ENCODE measurements at regions not wholly inside any gene's neighbourhood (a gene's known extent, or its start where the extent isn't known, plus 50 kb on each side); places are given as distances from the start of the nearest gene placed in this dataset.

DNA sequence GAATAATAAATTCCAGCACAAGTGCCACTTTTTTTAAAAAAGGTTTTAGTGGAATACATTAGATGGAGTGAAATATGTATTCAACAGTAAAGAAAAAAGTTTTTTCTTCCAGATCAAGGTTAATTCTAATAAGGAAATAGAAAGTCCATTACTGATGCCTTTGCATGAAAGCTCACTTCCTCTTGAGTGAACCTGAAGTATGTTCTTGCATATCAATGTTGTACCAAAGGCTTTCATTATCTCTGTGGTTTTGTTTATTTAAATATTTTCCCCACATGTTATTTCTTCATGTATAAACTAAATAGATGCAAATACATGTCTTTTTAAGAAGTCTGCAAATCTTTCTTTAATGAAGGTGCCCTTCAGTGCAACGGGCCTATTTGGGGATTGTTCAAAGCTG is 307.9 kb downstream of the C4orf33 start:
- no peak for TF ChIP-seq CTCF (IDR thresholded peaks at IDR 0.05; ENCODE audit: insufficient read depth, low read length, poor library complexity, severe bottlenecking)
- Histone ChIP-seq H3K27me3 (replicated peaks; ENCODE audit: control insufficient read depth, insufficient read depth, low read length) (no peaks in the 10 kb centered on the region), H3K4me3 (replicated peaks; ENCODE audit: low read depth, low read length) (no peak overlapping the region), H3K36me3 (ENCODE audit: control insufficient read depth, insufficient read depth, low read length) (no peaks in the 10 kb centered on the region)
- no peak for DNase-seq (ENCODE audit: extremely low read depth, insufficient read length)

DNA sequence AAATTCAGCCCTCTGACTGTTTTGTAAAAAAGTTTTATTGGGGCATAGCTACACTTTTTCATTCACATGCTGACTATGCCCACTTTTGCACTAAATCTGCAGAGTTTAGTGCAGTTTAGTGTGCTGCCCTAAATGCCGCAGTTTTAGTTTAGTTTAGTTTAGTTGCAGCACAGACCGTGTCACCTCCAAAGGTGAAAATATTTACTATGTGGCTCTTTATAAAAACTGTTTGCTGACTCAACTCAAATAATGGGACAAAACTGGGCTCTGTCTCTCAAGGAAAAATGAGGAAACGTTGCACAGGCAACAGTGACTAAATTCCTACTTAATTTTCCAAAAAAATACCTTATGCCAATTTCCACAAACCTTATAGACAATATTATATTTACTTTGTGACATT is 314.2 kb downstream of the C4orf33 start:
- no peaks in the 10 kb centered on the region for H3K27me3 ChIP-seq (replicated peaks; ENCODE audit: control insufficient read depth, insufficient read depth, low read length)
- DNase-seq (ENCODE audit: extremely low read depth, insufficient read length): no peak
- no peaks in the 10 kb centered on the region for H3K36me3 ChIP-seq (ENCODE audit: control insufficient read depth, insufficient read depth, low read length)
- TF ChIP-seq CTCF (IDR thresholded peaks at IDR 0.05; ENCODE audit: insufficient read depth, low read length, poor library complexity, severe bottlenecking): no peak
- H3K4me3 ChIP-seq (replicated peaks; ENCODE audit: low read depth, low read length): no peak overlapping the region

- DNase-seq (ENCODE audit: extremely low read depth, insufficient read length): no peak
- no peak for TF ChIP-seq CTCF (IDR thresholded peaks at IDR 0.05; ENCODE audit: insufficient read depth, low read length, poor library complexity, severe bottlenecking)
- no peaks in the 10 kb centered on the region for H3K36me3 ChIP-seq (ENCODE audit: control insufficient read depth, insufficient read depth, low read length)
- no peak overlapping the region for H3K4me3 ChIP-seq (replicated peaks; ENCODE audit: low read depth, low read length)
- H3K27me3 ChIP-seq (replicated peaks; ENCODE audit: control insufficient read depth, insufficient read depth, low read length): no peaks in the 10 kb centered on the region
These were observed 319.1 kb downstream of the C4orf33 start for GRCh38 chr4:129415004-129415403.

DNA sequence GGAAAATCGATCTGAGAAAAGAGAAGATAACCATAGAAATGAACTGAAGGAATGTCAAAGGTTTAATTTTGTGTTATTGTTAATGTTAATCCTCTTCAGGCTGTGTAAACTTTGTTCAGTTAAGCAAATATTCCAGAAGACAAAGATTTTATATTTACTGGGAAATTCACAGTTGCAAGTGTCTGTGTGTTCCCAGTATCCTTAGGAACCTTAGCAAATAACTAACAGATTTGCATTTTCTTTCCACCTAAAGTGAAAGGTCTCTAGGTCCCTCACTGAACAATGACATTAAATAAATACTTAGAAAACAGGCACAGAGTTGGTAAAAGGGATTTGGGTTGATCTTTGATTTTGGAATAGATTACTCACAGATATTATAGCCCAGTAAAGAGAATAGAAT is 324.7 kb downstream of the C4orf33 start:
- no peak for TF ChIP-seq CTCF (IDR thresholded peaks at IDR 0.05; ENCODE audit: insufficient read depth, low read length, poor library complexity, severe bottlenecking)
- H3K4me3 ChIP-seq (replicated peaks; ENCODE audit: low read depth, low read length): no peak overlapping the region

GRCh38 chr4:129422277-129422676 is 326.3 kb downstream of the C4orf33 start:
- Histone ChIP-seq H3K4me3 (replicated peaks; ENCODE audit: low read depth, low read length) (no peak overlapping the region), H3K36me3 (ENCODE audit: control insufficient read depth, insufficient read depth, low read length) (no peaks in the 10 kb centered on the region), H3K27me3 (replicated peaks; ENCODE audit: control insufficient read depth, insufficient read depth, low read length) (no peaks in the 10 kb centered on the region)
- no peak for DNase-seq (ENCODE audit: extremely low read depth, insufficient read length)
- TF ChIP-seq CTCF (IDR thresholded peaks at IDR 0.05; ENCODE audit: insufficient read depth, low read length, poor library complexity, severe bottlenecking): no peak

More for the DNA sequence above, 324.7 kb downstream of the C4orf33 start:
- Histone ChIP-seq H3K27me3 (replicated peaks; ENCODE audit: control insufficient read depth, insufficient read depth, low read length) (no peaks in the 10 kb centered on the region), H3K36me3 (ENCODE audit: control insufficient read depth, insufficient read depth, low read length) (no peaks in the 10 kb centered on the region)
- DNase-seq (ENCODE audit: extremely low read depth, insufficient read length): no peak

DNA sequence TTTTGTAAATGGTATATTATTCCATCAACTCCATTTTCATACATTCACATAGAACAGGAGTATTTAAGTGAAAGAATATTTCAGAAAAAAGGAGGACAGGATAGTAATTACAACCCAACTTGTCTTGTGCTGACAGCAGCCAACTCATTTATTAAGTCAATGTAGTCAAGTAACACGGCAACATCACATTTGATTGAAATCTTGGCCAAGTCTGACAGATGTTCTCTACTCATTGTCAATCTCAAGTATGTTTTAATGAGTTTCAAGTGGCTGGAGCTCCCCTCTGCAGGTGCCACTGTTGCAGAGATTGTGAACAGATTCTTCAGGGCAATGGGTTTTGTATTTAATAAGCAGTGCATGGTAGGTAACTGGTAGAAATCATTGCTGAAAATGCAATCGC is 332.5 kb downstream of the C4orf33 start:
- H3K27me3 ChIP-seq (replicated peaks; ENCODE audit: control insufficient read depth, insufficient read depth, low read length): no peaks in the 10 kb centered on the region
- DNase-seq (ENCODE audit: extremely low read depth, insufficient read length): no peak
- no peaks in the 10 kb centered on the region for H3K36me3 ChIP-seq (ENCODE audit: control insufficient read depth, insufficient read depth, low read length)
- no peak overlapping the region for H3K4me3 ChIP-seq (replicated peaks; ENCODE audit: low read depth, low read length)
- no peak for TF ChIP-seq CTCF (IDR thresholded peaks at IDR 0.05; ENCODE audit: insufficient read depth, low read length, poor library complexity, severe bottlenecking)
